Endothelial cell (in vitro differentiated cells): ENCODE measurements at regions not wholly inside any gene's neighbourhood (a gene's known extent, or its start where the extent isn't known, plus 50 kb on each side); places are given as distances from the start of the nearest gene placed in this dataset.

ENCODE experiments used
- DNase-seq: peaks from one replicate; pipeline ENCODE4 v3.0.0; 2021; ENCODE audit warnings: low spot score
- H3K27ac Mint-ChIP-seq: one replicate; pipeline ENCODE4 v1.8.0; 2021; ENCODE audit warnings: mixed read lengths, inconsistent platforms; ENCODE audit not compliant: unreplicated experiment
- H3K27me3 Mint-ChIP-seq: one replicate; pipeline ENCODE4 v1.8.0; 2021; ENCODE audit warnings: mild to moderate bottlenecking, moderate library complexity, mixed read lengths, inconsistent platforms; ENCODE audit not compliant: unreplicated experiment
- H3K36me3 Mint-ChIP-seq: one replicate; pipeline ENCODE4 v1.8.0; 2021; ENCODE audit warnings: mild to moderate bottlenecking, low read depth, mixed read lengths, inconsistent platforms; ENCODE audit not compliant: unreplicated experiment
- H3K4me1 Mint-ChIP-seq: one replicate; pipeline ENCODE4 v1.8.0; 2021; ENCODE audit warnings: mild to moderate bottlenecking, mixed read lengths, inconsistent platforms; ENCODE audit not compliant: unreplicated experiment
- H3K4me3 Mint-ChIP-seq: one replicate; pipeline ENCODE4 v1.8.0; 2021; ENCODE audit warnings: mild to moderate bottlenecking, mixed read lengths, inconsistent platforms; ENCODE audit not compliant: unreplicated experiment
- H3K9me3 Mint-ChIP-seq: one replicate; pipeline ENCODE4 v1.8.0; 2021; ENCODE audit warnings: mixed read lengths, inconsistent platforms; ENCODE audit not compliant: unreplicated experiment
- TF ChIP-seq, protein P1 (sequence below): fragments of 200-600 bp; sonication (generic); IDR thresholded peaks from one replicate; pipeline ENCODE4 v1.5.0; 2021; ENCODE audit warnings: antibody characterized with exemption; ENCODE audit not compliant: unreplicated experiment

DNA sequence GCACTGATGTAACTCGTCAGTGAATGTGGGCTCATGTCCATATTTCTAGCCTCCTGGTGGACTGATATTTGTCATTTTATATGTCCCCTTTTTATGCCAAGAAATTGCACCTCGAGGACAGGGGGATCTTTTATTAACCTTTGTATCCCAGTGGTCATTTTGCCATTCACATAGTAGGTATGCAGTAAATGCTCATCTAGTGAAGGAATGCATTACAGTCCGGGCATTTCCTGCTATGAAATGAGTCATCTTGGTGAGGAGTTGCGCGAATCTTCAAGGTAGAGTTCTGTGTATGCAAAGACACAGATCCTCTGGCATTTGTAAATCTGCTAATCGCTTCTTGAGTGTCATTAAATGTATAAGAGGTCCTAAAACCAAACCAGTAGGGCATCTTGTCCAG is 755.5 kb upstream of the ADAMTS16 start:
- no peak for DNase-seq
- Mint-ChIP-seq H3K36me3 (no peaks in the 10 kb centered on the region), H3K27ac (no peak overlapping the region), H3K4me1 (no peaks in the 10 kb centered on the region), H3K27me3 (no peaks in the 10 kb centered on the region), H3K9me3 (no peaks in the 10 kb centered on the region), H3K4me3 (no peak overlapping the region)
- TF ChIP-seq, protein P1, sequence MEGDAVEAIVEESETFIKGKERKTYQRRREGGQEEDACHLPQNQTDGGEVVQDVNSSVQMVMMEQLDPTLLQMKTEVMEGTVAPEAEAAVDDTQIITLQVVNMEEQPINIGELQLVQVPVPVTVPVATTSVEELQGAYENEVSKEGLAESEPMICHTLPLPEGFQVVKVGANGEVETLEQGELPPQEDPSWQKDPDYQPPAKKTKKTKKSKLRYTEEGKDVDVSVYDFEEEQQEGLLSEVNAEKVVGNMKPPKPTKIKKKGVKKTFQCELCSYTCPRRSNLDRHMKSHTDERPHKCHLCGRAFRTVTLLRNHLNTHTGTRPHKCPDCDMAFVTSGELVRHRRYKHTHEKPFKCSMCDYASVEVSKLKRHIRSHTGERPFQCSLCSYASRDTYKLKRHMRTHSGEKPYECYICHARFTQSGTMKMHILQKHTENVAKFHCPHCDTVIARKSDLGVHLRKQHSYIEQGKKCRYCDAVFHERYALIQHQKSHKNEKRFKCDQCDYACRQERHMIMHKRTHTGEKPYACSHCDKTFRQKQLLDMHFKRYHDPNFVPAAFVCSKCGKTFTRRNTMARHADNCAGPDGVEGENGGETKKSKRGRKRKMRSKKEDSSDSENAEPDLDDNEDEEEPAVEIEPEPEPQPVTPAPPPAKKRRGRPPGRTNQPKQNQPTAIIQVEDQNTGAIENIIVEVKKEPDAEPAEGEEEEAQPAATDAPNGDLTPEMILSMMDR, result no peak

DNA sequence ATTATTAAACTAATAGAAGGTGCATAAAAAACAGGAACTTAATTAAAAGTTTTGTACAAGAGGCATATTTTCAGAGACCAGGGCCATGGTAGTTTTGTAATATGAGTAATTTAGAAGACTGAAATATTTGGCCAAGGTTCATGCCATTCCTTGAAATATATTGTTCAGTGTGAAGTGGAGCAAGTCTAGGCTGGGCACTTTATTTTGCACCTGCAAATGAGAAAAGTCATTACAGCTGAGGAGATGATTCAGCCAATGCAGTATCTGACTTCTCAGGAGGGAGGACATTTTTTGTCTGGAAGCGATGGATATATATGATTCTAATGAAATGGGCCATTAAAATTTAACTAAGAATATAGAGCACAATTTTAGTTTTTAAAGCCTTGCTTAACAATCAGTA is 754.0 kb upstream of the ADAMTS16 start:
- Mint-ChIP-seq H3K36me3 (no peaks in the 10 kb centered on the region), H3K4me1 (no peaks in the 10 kb centered on the region), H3K27ac (no peak overlapping the region), H3K4me3 (no peak overlapping the region), H3K9me3 (no peaks in the 10 kb centered on the region), H3K27me3 (no peaks in the 10 kb centered on the region)
- TF ChIP-seq, protein P1, result no peak
- DNase-seq, result no peak

DNA sequence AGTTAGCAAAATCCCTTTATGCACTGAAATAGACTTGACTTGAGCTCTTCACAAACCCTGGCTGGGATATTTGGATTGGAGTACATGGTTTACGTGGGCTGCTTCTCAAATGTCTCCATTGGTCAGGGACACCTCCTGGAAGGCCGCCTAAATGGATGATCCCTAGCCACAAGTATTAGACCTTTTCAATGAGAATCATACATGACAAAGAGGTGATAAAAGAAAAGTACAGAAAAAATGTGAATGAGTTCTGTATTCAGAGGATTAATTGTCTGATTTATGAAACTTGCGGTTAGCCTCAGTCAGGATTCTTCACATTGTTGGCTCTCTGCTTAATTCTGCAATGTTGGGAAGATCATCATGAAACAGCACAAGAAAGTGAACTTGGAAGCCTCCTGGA is 752.8 kb upstream of the ADAMTS16 start:
- DNase-seq, result no peak
- no peak overlapping the region for H3K27ac Mint-ChIP-seq
- no peaks in the 10 kb centered on the region for H3K9me3 Mint-ChIP-seq
- H3K36me3 Mint-ChIP-seq, result no peaks in the 10 kb centered on the region
- no peaks in the 10 kb centered on the region for H3K27me3 Mint-ChIP-seq
- H3K4me3 Mint-ChIP-seq, result no peak overlapping the region
- no peaks in the 10 kb centered on the region for H3K4me1 Mint-ChIP-seq
- TF ChIP-seq, protein P1, result no peak

DNA sequence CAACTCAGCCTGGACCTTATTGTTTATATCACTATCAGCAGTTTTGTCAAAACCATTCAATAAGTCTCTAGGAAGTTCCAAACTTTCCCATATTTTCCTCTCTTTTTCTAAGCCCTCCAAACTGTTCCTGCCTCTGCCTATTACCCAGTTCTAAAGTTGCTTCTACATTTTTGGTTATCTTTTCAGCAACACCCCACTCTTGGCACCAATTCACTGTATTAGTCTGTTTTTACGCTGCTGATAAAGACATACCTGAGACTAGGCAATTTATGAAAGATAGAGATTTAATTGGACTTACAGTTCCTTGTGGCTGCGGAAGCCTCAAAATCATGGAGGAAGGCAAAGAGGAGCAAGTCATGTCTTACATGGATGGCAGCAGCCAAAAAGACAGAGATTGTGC is 744.4 kb upstream of the ADAMTS16 start:
- no peak for DNase-seq
- peaks cover 2% of the 10 kb centered on the region for H3K27me3 Mint-ChIP-seq
- TF ChIP-seq, protein P1, result no peak
- H3K36me3 Mint-ChIP-seq, result peaks cover 16% of the 10 kb centered on the region
- H3K4me3 Mint-ChIP-seq, result no peak overlapping the region
- no peaks in the 10 kb centered on the region for H3K4me1 Mint-ChIP-seq
- peaks cover 12% of the 10 kb centered on the region for H3K9me3 Mint-ChIP-seq
- H3K27ac Mint-ChIP-seq, result no peak overlapping the region

DNA sequence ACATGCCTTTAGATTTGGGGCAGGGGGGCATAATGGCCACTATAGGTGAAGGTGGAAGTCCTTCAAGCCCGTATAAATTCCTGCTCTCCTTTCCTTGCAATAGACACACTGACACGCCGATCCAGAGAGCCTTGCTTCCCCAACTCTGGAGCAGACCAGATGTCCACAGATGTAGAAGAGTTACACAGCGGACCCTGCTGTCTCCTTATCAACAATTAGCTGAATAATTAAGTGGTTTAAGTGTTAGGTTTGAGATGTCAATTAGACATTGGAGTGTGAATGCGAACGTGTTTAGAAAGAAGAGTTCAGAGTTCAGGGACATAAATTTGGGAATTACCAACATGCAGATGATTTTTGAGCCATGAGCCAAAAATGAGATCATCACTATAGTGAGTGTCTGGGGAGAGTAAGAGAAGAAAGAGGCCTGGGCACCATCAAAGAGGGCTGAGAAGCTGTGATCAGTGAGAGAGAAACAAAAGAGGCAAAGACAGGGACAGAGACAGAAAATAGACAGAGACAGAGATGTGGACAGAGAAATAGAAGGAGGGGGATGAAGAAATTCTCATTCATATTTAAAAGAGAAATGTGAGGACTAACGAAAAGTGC is 734.4 kb upstream of the ADAMTS16 start:
- no peaks in the 10 kb centered on the region for H3K4me1 Mint-ChIP-seq
- no peak for DNase-seq
- H3K27me3 Mint-ChIP-seq, result peaks cover 4% of the 10 kb centered on the region
- TF ChIP-seq, protein P1, result no peak
- no peak overlapping the region for H3K27ac Mint-ChIP-seq
- H3K4me3 Mint-ChIP-seq, result no peak overlapping the region
- H3K9me3 Mint-ChIP-seq, result no peaks in the 10 kb centered on the region
- H3K36me3 Mint-ChIP-seq, result no peaks in the 10 kb centered on the region
